ENCODE measurements at regions not wholly inside any gene's neighbourhood (a gene's known extent, or its start where the extent isn't known, plus 50 kb on each side); places are given as distances from the start of the nearest gene placed in this dataset.

- TF ChIP-seq, protein P1, sequence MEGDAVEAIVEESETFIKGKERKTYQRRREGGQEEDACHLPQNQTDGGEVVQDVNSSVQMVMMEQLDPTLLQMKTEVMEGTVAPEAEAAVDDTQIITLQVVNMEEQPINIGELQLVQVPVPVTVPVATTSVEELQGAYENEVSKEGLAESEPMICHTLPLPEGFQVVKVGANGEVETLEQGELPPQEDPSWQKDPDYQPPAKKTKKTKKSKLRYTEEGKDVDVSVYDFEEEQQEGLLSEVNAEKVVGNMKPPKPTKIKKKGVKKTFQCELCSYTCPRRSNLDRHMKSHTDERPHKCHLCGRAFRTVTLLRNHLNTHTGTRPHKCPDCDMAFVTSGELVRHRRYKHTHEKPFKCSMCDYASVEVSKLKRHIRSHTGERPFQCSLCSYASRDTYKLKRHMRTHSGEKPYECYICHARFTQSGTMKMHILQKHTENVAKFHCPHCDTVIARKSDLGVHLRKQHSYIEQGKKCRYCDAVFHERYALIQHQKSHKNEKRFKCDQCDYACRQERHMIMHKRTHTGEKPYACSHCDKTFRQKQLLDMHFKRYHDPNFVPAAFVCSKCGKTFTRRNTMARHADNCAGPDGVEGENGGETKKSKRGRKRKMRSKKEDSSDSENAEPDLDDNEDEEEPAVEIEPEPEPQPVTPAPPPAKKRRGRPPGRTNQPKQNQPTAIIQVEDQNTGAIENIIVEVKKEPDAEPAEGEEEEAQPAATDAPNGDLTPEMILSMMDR (conservative IDR thresholded peaks at IDR 0.05; ENCODE audit: low read depth, low read length): no peak
- TF ChIP-seq EZH2 (IDR thresholded peaks at IDR 0.05; ENCODE audit: borderline replicate concordance, low read depth, low read length, poor library complexity, severe bottlenecking): no peak
Observed at GRCh38 chr1:83131692-83131955, 867.3 kb downstream of the TTLL7 start.

Measured in A673 (cell line).